SK-N-SH (cell line): ENCODE measurements at regions not wholly inside any gene's neighbourhood (a gene's known extent, or its start where the extent isn't known, plus 50 kb on each side); places are given as distances from the start of the nearest gene placed in this dataset.

Experiments
- CTCF ChIA-PET: fragments of 300-600, 350-600 bp; formaldehyde crosslinking; extraction: SDS; loops from one replicate; lab custom pipeline; 2021; lab: Yijun Ruan, JAX
- POLR2A ChIA-PET: fragments of 350-600 bp; sonication (Branson Sonifier 250); formaldehyde crosslinking; extraction: SDS; loops from one replicate; lab custom pipeline; 2020; ENCODE audit warnings: antibody characterized with exemption, inconsistent platforms; lab: Yijun Ruan, JAX
- DNase-seq: peaks from one replicate; pipeline ENCODE4 v3.0.0; 2012
- H2AFZ ChIP-seq: fragments of 200-600 bp; sonication (generic); 2 replicates; pipeline ENCODE4 v1.8.1; 2016; ENCODE audit warnings: antibody characterized with exemption, mild to moderate bottlenecking, low read depth
- H3F3A ChIP-seq: fragments of 200-600 bp; sonication (generic); replicated peaks from 2 replicates; pipeline ENCODE3; 2016; ENCODE audit warnings: antibody characterized with exemption, mild to moderate bottlenecking; ENCODE audit not compliant: insufficient read depth
- H3K27ac ChIP-seq, 2 experiments: fragments of 200-500 bp in 1 of 2; fragments of 200-600 bp in 1 of 2; sonication (Bioruptor generic) in 1 of 2; sonication (generic), shearing (Covaris generic) in 1 of 2; 2 replicates each; pipeline versions ENCODE4 v1.5.1 to v1.6.1; 2014 to 2016; ENCODE audit warnings: low read depth in 2 of 2, inconsistent platforms in 1 of 2, low read length in 1 of 2, mild to moderate bottlenecking in 1 of 2, mixed read lengths in 1 of 2
- H3K27me3 ChIP-seq: fragments of 200-600 bp; sonication (generic), shearing (Covaris generic); 2 replicates; pipeline ENCODE4 v1.6.1; 2016; ENCODE audit warnings: mixed run types; ENCODE audit not compliant: insufficient read depth
- H3K36me3 ChIP-seq, 2 experiments: fragments of 200-500 bp in 1 of 2; fragments of 200-600 bp in 1 of 2; sonication (Bioruptor generic) in 1 of 2; sonication (generic) in 1 of 2; replicated peaks in 1 of 2; 2 replicates each; pipeline versions ENCODE3 to v1.5.1; 2014 to 2016; ENCODE audit warnings: low read length in 1 of 2, mild to moderate bottlenecking in 1 of 2; ENCODE audit not compliant: insufficient read depth in 2 of 2, control insufficient read depth in 1 of 2
- H3K4me1 ChIP-seq, 2 experiments: fragments of 200-500 bp in 1 of 2; fragments of 200-600 bp in 1 of 2; sonication (Bioruptor generic) in 1 of 2; sonication (generic), shearing (Covaris generic) in 1 of 2; 2 replicates each; pipeline versions ENCODE4 v1.5.1 to v1.6.1; 2014 to 2016; ENCODE audit warnings: low read depth in 1 of 2, low read length in 1 of 2, mixed run types in 1 of 2; ENCODE audit not compliant: insufficient read depth in 2 of 2, control insufficient read depth in 1 of 2
- H3K4me2 ChIP-seq: fragments of 200-600 bp; sonication (generic), shearing (Covaris generic); 2 replicates; pipeline ENCODE4 v1.6.1; 2017; ENCODE audit warnings: mixed run types
- H3K4me3 ChIP-seq, 2 experiments: fragments of 200-500 bp in 1 of 2; fragments of 200-600 bp in 1 of 2; sonication (Bioruptor generic) in 1 of 2; sonication (generic), shearing (Covaris generic) in 1 of 2; 2 replicates each; pipeline versions ENCODE4 v1.5.1 to v1.8.1; 2014 to 2016; ENCODE audit warnings: low read depth in 2 of 2, inconsistent platforms in 1 of 2, low read length in 1 of 2, mild to moderate bottlenecking in 1 of 2, mixed read lengths in 1 of 2, moderate library complexity in 1 of 2
- H3K79me2 ChIP-seq: fragments of 200-600 bp; sonication (generic); 2 replicates; pipeline ENCODE4 v1.8.1; 2017; ENCODE audit warnings: mild to moderate bottlenecking; ENCODE audit not compliant: insufficient read depth
- H3K9ac ChIP-seq: fragments of 200-600 bp; sonication (generic); 2 replicates; pipeline ENCODE4 v1.6.1; 2017; ENCODE audit warnings: mixed run types
- H3K9me2 ChIP-seq: fragments of 200-600 bp; sonication (generic); 2 replicates; pipeline ENCODE4 v1.6.1; 2017; ENCODE audit warnings: mixed run types
- H3K9me3 ChIP-seq: fragments of 200-600 bp; sonication (generic); 2 replicates; pipeline ENCODE4 v1.6.1; 2017; ENCODE audit warnings: mixed run types, mild to moderate bottlenecking, moderate library complexity
- H4K20me1 ChIP-seq: fragments of 200-600 bp; sonication (generic); 2 replicates; pipeline ENCODE4 v1.6.1; 2017; ENCODE audit warnings: mild to moderate bottlenecking, mixed run types; ENCODE audit not compliant: insufficient read depth
- ELF1 ChIP-seq: IDR thresholded peaks from 2 replicates; pipeline ENCODE4 v1.4.0; 2012
- EZH2phosphoT487 ChIP-seq: fragments of 200-600 bp; sonication (generic); IDR thresholded peaks from 2 replicates; pipeline ENCODE4 v1.6.1; 2017; ENCODE audit warnings: low read depth, mixed run types, mild to moderate bottlenecking, antibody characterized with exemption, moderate library complexity, borderline replicate concordance
- FOXJ3 ChIP-seq: sonication (generic); formaldehyde crosslinking; IDR thresholded peaks from 2 replicates; pipeline ENCODE4 v1.5.1; 2020; ENCODE audit warnings: mild to moderate bottlenecking, missing genetic modification reagents
- IRF3 ChIP-seq: fragments of 150-350 bp; IDR thresholded peaks from 2 replicates; pipeline ENCODE4 v1.6.1; 2016; ENCODE audit warnings: mild to moderate bottlenecking, low read depth, low read length
- MAX ChIP-seq: IDR thresholded peaks from 2 replicates; pipeline ENCODE4 v1.4.0; 2012; ENCODE audit warnings: low read depth
- MXI1 ChIP-seq: IDR thresholded peaks from 2 replicates; pipeline ENCODE4 v1.6.1; 2012; ENCODE audit warnings: mild to moderate bottlenecking, low read depth, low read length, improper control_type of control experiment
- NFIC ChIP-seq: IDR thresholded peaks from 2 replicates; pipeline ENCODE4 v1.4.0; 2012; ENCODE audit warnings: borderline replicate concordance
- RAD21 ChIP-seq: IDR thresholded peaks from 2 replicates; pipeline ENCODE4 v1.6.1; 2012; ENCODE audit warnings: mild to moderate bottlenecking, low read length
- REST ChIP-seq: IDR thresholded peaks from 2 replicates; pipeline ENCODE4 v1.6.1; 2012; ENCODE audit warnings: mild to moderate bottlenecking, low read depth, low read length, moderate library complexity
- RFX5 ChIP-seq: IDR thresholded peaks from 2 replicates; pipeline ENCODE4 v1.6.1; 2012; ENCODE audit warnings: mild to moderate bottlenecking, improper control_type of control experiment, low read length
- SIN3A ChIP-seq: IDR thresholded peaks from 2 replicates; pipeline ENCODE4 v1.6.1; 2012; ENCODE audit warnings: low read depth, mild to moderate bottlenecking, low read length, moderate library complexity, borderline replicate concordance
- TAF1 ChIP-seq: IDR thresholded peaks from 2 replicates; pipeline ENCODE4 v1.6.1; 2012; ENCODE audit warnings: low read depth, mild to moderate bottlenecking, low read length, moderate library complexity, borderline replicate concordance
- TCF12 ChIP-seq: IDR thresholded peaks from 2 replicates; pipeline ENCODE4 v1.4.0; 2012
- TEAD4 ChIP-seq: IDR thresholded peaks from 2 replicates; pipeline ENCODE4 v1.4.0; 2012; ENCODE audit warnings: mild to moderate bottlenecking, borderline replicate concordance; ENCODE audit not compliant: insufficient read depth
- YY1 ChIP-seq: IDR thresholded peaks from 2 replicates; pipeline ENCODE4 v1.4.0; 2012; ENCODE audit warnings: low read depth, mild to moderate bottlenecking
- WGBS: methylation state at CpG from one replicate; pipeline ENCODE4 v1.1.6; 2017; ENCODE audit warnings: low lambda C conversion rate; 5-methylcytosine and 5-hydroxymethylcytosine counted together
- TF ChIP-seq, protein P1 (sequence below): fragments of 150-350 bp; IDR thresholded peaks from 2 replicates; pipeline ENCODE4 v1.6.1; 2017; ENCODE audit warnings: antibody characterized with exemption, low read length, low read depth, borderline replicate concordance
- TF ChIP-seq, protein P2 (sequence below): IDR thresholded peaks from 2 replicates; pipeline ENCODE4 v1.4.0; 2012; ENCODE audit warnings: low read depth, borderline replicate concordance
- TF ChIP-seq, protein P3 (sequence below): IDR thresholded peaks from 2 replicates; pipeline ENCODE4; 2012

DNA sequence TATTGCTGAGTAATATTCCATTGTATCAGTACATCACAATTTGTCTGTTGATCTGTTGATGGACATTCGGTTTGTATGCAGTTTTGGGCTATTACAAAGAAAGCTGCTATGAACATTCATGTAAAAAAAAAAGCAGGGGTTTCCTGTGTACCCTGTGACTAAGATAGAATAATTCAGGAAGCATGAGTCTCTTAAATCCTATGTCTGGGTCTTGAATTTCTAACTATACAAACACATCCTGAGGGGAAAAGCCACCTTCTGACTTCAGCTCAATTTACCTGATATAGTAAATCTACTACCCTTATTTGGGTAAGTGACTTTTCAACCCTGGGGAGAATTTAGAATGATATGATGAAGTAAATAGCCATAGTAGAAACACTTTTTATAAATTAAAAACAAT, 94.6 kb upstream of the FUNDC1 start:
- H3K9me3 ChIP-seq = no peaks in the 10 kb centered on the region
- H3K4me1 ChIP-seq = no peaks in the 10 kb centered on the region
- H3K4me3 ChIP-seq = no peak overlapping the region
- H3K9ac ChIP-seq = no peak overlapping the region
- 0% methylated on average over 1 of the region's 1 CpG for WGBS
- no peaks in the 10 kb centered on the region for H3F3A ChIP-seq
- CTCF ChIA-PET = no interaction called here
- TF ChIP-seq NFIC = no peak
- TF ChIP-seq TCF12 = no peak
- TF ChIP-seq MAX = no peak
- TF ChIP-seq, protein P1, sequence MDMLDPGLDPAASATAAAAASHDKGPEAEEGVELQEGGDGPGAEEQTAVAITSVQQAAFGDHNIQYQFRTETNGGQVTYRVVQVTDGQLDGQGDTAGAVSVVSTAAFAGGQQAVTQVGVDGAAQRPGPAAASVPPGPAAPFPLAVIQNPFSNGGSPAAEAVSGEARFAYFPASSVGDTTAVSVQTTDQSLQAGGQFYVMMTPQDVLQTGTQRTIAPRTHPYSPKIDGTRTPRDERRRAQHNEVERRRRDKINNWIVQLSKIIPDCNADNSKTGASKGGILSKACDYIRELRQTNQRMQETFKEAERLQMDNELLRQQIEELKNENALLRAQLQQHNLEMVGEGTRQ = no peak
- no peak for TF ChIP-seq MXI1
- no peak for TF ChIP-seq YY1
- no peak for TF ChIP-seq REST
- no peak for TF ChIP-seq EZH2phosphoT487
- TF ChIP-seq SIN3A = no peak
- no peak for TF ChIP-seq FOXJ3 (CRISPR knock-in tag)
- H2AFZ ChIP-seq = no peak overlapping the region
- H3K27me3 ChIP-seq = no peaks in the 10 kb centered on the region; the same call in 1 of the 2 replicates
- no peaks in the 10 kb centered on the region for H4K20me1 ChIP-seq
- H3K36me3 ChIP-seq = no peaks in the 10 kb centered on the region
- POLR2A ChIA-PET = no interaction called here
- H3K27ac ChIP-seq = no peak overlapping the region
- no peak overlapping the region for H3K4me2 ChIP-seq
- no peaks in the 10 kb centered on the region for H3K9me2 ChIP-seq
- H3K79me2 ChIP-seq = no peaks in the 10 kb centered on the region
- DNase-seq = no peak

DNA sequence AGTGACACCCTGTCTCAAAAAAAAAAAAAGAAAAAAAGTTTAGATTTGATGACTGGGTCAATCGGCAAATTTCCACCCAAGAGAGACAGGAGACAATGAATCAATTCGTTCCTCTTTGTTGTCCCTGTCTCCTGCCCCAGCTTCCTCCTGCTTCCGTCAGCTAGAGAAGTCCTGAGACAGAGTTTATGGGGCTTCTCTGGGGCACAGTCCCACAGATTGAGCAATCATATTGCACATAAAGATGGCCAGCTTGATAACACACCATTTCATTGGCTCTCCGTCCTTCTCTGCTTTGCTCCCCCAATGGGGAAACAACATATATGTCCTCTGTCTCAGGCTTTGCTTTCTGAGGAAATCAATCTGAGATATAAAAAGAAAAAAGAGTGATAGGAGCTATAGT, 78.4 kb upstream of the FUNDC1 start:
- DNase-seq = no peak
- no peaks in the 10 kb centered on the region for H3K9me3 ChIP-seq
- no peaks in the 10 kb centered on the region; the same call in 1 of the 2 replicates for H3K27me3 ChIP-seq
- no peak overlapping the region for H3K4me3 ChIP-seq
- no peaks in the 10 kb centered on the region for H3K79me2 ChIP-seq
- ChIA-PET CTCF (no interaction called here), POLR2A (no interaction called here)
- H3K9ac ChIP-seq = no peak overlapping the region
- no peaks in the 10 kb centered on the region for H4K20me1 ChIP-seq
- no peaks in the 10 kb centered on the region for H3K9me2 ChIP-seq
- no peaks in the 10 kb centered on the region for H3F3A ChIP-seq
- no peaks in the 10 kb centered on the region for H3K36me3 ChIP-seq
- no peak overlapping the region for H3K27ac ChIP-seq
- no peak overlapping the region for H3K4me2 ChIP-seq
- 38% methylated on average over 4 of the region's 4 CpGs for WGBS
- H2AFZ ChIP-seq = no peak overlapping the region
- H3K4me1 ChIP-seq = no peaks in the 10 kb centered on the region
- TF ChIP-seq MAX (no peak), RAD21 (no peak), TEAD4 (no peak), EZH2phosphoT487 (no peak), TAF1 (no peak), YY1 (no peak), IRF3 (no peak), TCF12 (no peak), RFX5 (no peak), SIN3A (no peak), ELF1 (no peak), FOXJ3 (CRISPR knock-in tag) (no peak)
- TF ChIP-seq, protein P2, sequence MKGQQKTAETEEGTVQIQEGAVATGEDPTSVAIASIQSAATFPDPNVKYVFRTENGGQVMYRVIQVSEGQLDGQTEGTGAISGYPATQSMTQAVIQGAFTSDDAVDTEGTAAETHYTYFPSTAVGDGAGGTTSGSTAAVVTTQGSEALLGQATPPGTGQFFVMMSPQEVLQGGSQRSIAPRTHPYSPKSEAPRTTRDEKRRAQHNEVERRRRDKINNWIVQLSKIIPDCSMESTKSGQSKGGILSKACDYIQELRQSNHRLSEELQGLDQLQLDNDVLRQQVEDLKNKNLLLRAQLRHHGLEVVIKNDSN = no peak
- TF ChIP-seq, protein P3, sequence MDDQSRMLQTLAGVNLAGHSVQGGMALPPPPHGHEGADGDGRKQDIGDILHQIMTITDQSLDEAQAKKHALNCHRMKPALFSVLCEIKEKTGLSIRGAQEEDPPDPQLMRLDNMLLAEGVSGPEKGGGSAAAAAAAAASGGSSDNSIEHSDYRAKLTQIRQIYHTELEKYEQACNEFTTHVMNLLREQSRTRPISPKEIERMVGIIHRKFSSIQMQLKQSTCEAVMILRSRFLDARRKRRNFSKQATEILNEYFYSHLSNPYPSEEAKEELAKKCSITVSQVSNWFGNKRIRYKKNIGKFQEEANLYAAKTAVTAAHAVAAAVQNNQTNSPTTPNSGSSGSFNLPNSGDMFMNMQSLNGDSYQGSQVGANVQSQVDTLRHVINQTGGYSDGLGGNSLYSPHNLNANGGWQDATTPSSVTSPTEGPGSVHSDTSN = no peak
- TF ChIP-seq, protein P1 = no peak
